ENCODE measurements at regions not wholly inside any gene's neighbourhood (a gene's known extent, or its start where the extent isn't known, plus 50 kb on each side); places are given as distances from the start of the nearest gene placed in this dataset.

- TF ChIP-seq CHD7 (IDR thresholded peaks at IDR 0.05; ENCODE audit: insufficient replicate concordance, low read length) (no peak), CREB1 (IDR thresholded peaks at IDR 0.05) (no peak), TAF7 (optimal IDR thresholded peaks at IDR 0.05; ENCODE audit: borderline replicate concordance, low read depth, low read length) (no peak), SRF (IDR thresholded peaks at IDR 0.05; ENCODE audit: low read depth, low read length) (no peak), ZNF274 (IDR thresholded peaks at IDR 0.05; ENCODE audit: borderline replicate concordance, extremely low read depth, low read length) (no peak)
Measured at GRCh38 chr1:224879162-224879803, 50.2 kb upstream of the DNAH14 start (continued).
